ENCODE measurements at regions not wholly inside any gene's neighbourhood (a gene's known extent, or its start where the extent isn't known, plus 50 kb on each side); places are given as distances from the start of the nearest gene placed in this dataset.

DNA sequence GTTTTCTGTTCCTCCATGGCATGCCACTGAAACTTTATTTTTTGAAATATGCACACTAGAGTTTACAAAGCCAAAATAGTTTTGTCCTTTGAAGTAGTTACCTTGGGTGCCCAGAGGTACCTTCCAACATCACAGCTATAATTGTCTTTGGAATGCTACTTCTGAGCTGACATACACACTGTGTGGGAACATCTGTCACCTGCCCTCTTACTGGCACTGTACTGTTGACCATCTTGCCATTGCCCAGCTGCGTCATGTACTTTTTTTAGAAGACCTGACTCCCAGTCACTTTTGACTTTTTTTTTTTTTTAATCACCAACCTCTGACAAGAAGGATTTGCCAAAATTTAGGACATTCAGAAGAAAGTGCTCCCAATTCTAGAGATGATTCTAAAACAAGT, 200.5 kb upstream of the CXorf66 start:
- ChIA-PET POLR2A (no interaction called here), CTCF (no interaction called here)
- no peaks in the 10 kb centered on the region for H3K4me1 ChIP-seq (ENCODE audit: control insufficient read depth in 1 of 2, insufficient read depth in 2 of 2, low read depth in 1 of 2, low read length in 1 of 2)
- no peak for DNase-seq
- H3K9me2 ChIP-seq, result no peaks in the 10 kb centered on the region
- 4% methylated on average over 1 of the region's 1 CpG for WGBS (ENCODE audit: low lambda C conversion rate)
- TF ChIP-seq FOSL2 (IDR thresholded peaks at IDR 0.05; ENCODE audit: borderline replicate concordance, low read depth), result no peak
- TF ChIP-seq, protein P1, sequence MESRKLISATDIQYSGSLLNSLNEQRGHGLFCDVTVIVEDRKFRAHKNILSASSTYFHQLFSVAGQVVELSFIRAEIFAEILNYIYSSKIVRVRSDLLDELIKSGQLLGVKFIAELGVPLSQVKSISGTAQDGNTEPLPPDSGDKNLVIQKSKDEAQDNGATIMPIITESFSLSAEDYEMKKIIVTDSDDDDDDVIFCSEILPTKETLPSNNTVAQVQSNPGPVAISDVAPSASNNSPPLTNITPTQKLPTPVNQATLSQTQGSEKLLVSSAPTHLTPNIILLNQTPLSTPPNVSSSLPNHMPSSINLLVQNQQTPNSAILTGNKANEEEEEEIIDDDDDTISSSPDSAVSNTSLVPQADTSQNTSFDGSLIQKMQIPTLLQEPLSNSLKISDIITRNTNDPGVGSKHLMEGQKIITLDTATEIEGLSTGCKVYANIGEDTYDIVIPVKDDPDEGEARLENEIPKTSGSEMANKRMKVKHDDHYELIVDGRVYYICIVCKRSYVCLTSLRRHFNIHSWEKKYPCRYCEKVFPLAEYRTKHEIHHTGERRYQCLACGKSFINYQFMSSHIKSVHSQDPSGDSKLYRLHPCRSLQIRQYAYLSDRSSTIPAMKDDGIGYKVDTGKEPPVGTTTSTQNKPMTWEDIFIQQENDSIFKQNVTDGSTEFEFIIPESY (IDR thresholded peaks at IDR 0.05; ENCODE audit: borderline replicate concordance, low read depth), result no peak
- H4K20me1 ChIP-seq (ENCODE audit: insufficient read depth), result no peaks in the 10 kb centered on the region
- no peak overlapping the region for H3K4me2 ChIP-seq
- no peaks in the 10 kb centered on the region for H3K9me3 ChIP-seq
- H3K4me3 ChIP-seq (ENCODE audit: low read depth in 2 of 2, low read length in 1 of 2), result no peak overlapping the region
- peaks cover 12% of the 10 kb centered on the region; the same call in 1 of the 2 replicates for H3K27me3 ChIP-seq (ENCODE audit: insufficient read depth)
- no peak overlapping the region for H2AFZ ChIP-seq (ENCODE audit: low read depth)
- no peaks in the 10 kb centered on the region for H3F3A ChIP-seq (replicated peaks; ENCODE audit: insufficient read depth)
- H3K9ac ChIP-seq, result no peak overlapping the region
- H3K27ac ChIP-seq (ENCODE audit: low read depth in 2 of 2, low read length in 1 of 2), result no peak overlapping the region
- H3K79me2 ChIP-seq (ENCODE audit: insufficient read depth), result no peaks in the 10 kb centered on the region
- no peaks in the 10 kb centered on the region for H3K36me3 ChIP-seq (replicated peaks in 1 of 2; ENCODE audit: control insufficient read depth in 1 of 2, insufficient read depth in 2 of 2, low read length in 1 of 2)

DNA sequence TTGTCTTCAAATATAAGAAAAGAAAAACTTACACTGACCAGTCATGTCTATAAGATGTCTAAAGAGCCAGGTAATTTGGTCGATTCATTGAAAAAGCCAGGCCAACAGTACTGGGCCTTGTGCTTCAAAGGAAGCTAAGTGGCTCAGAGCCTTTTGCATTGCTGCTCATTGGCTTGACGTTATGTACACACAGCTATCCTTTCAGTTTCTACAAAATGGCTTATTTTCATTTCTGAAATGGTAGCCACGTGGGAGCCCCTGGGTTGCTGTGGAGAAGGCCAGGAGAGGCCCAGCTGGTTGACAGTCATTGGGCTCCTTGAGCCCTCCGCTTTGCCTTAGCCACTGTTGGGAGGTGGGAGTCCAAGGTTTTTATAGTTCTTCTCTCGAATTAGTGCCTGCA, 199.1 kb upstream of the CXorf66 start:
- Histone ChIP-seq H2AFZ (ENCODE audit: low read depth) (no peak overlapping the region), H3K36me3 (replicated peaks in 1 of 2; ENCODE audit: control insufficient read depth in 1 of 2, insufficient read depth in 2 of 2, low read length in 1 of 2) (no peaks in the 10 kb centered on the region), H3F3A (replicated peaks; ENCODE audit: insufficient read depth) (no peaks in the 10 kb centered on the region), H3K27me3 (ENCODE audit: insufficient read depth) (peaks cover 14% of the 10 kb centered on the region; the same call in 1 of the 2 replicates), H3K9me2 (no peaks in the 10 kb centered on the region), H3K4me1 (ENCODE audit: control insufficient read depth in 1 of 2, insufficient read depth in 2 of 2, low read depth in 1 of 2, low read length in 1 of 2) (no peaks in the 10 kb centered on the region), H3K9ac (no peak overlapping the region), H3K79me2 (ENCODE audit: insufficient read depth) (no peaks in the 10 kb centered on the region), H4K20me1 (ENCODE audit: insufficient read depth) (no peaks in the 10 kb centered on the region), H3K27ac (ENCODE audit: low read depth in 2 of 2, low read length in 1 of 2) (no peak overlapping the region), H3K4me3 (ENCODE audit: low read depth in 2 of 2, low read length in 1 of 2) (no peak overlapping the region), H3K4me2 (no peak overlapping the region), H3K9me3 (no peaks in the 10 kb centered on the region)
- 3% methylated on average over 5 of the region's 5 CpGs for WGBS (ENCODE audit: low lambda C conversion rate)
- POLR2A ChIA-PET, result no interaction called here
- CTCF ChIA-PET, result no interaction called here
- TF ChIP-seq SIN3A (IDR thresholded peaks at IDR 0.05; ENCODE audit: borderline replicate concordance, low read depth, low read length), result no peak
- no peak for TF ChIP-seq TAF1 (IDR thresholded peaks at IDR 0.05; ENCODE audit: borderline replicate concordance, low read depth, low read length)
- no peak for TF ChIP-seq FOSL2 (IDR thresholded peaks at IDR 0.05; ENCODE audit: borderline replicate concordance, low read depth)
- TF ChIP-seq, protein P2, sequence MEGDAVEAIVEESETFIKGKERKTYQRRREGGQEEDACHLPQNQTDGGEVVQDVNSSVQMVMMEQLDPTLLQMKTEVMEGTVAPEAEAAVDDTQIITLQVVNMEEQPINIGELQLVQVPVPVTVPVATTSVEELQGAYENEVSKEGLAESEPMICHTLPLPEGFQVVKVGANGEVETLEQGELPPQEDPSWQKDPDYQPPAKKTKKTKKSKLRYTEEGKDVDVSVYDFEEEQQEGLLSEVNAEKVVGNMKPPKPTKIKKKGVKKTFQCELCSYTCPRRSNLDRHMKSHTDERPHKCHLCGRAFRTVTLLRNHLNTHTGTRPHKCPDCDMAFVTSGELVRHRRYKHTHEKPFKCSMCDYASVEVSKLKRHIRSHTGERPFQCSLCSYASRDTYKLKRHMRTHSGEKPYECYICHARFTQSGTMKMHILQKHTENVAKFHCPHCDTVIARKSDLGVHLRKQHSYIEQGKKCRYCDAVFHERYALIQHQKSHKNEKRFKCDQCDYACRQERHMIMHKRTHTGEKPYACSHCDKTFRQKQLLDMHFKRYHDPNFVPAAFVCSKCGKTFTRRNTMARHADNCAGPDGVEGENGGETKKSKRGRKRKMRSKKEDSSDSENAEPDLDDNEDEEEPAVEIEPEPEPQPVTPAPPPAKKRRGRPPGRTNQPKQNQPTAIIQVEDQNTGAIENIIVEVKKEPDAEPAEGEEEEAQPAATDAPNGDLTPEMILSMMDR (IDR thresholded peaks at IDR 0.05), result no peak
- TF ChIP-seq RXRA (IDR thresholded peaks at IDR 0.05; ENCODE audit: borderline replicate concordance, low read depth), result no peak
- no peak for TF ChIP-seq NRF1 (IDR thresholded peaks at IDR 0.05; ENCODE audit: low read depth, low read length)
- TF ChIP-seq, protein P1 (IDR thresholded peaks at IDR 0.05; ENCODE audit: borderline replicate concordance, low read depth), result no peak
- no peak for TF ChIP-seq POLR2AphosphoS5 (IDR thresholded peaks at IDR 0.05; ENCODE audit: low read depth, low read length)
- TF ChIP-seq YY1 (IDR thresholded peaks at IDR 0.05; ENCODE audit: low read depth), result no peak
- TF ChIP-seq TEAD4 (IDR thresholded peaks at IDR 0.05; ENCODE audit: borderline replicate concordance, insufficient read depth), result no peak
- no peak for TF ChIP-seq ELF1 (IDR thresholded peaks at IDR 0.05)
- DNase-seq, result no peak

All from SK-N-SH (cell line).